Uterus (tissue), 3 donors: ENCODE measurements at regions not wholly inside any gene's neighbourhood (a gene's known extent, or its start where the extent isn't known, plus 50 kb on each side); places are given as distances from the start of the nearest gene placed in this dataset.

Experiments
- DNase-seq, 2 donors: peaks; one replicate each; pipeline ENCODE4 v3.0.0-alpha.2; 2019 to 2020
- H3K27ac ChIP-seq, 2 donors: fragments of 200-600 bp; sonication (generic); 1 replicate in 1 of 2; 2 replicates in 1 of 2; pipeline ENCODE4 v1.5.1; 2016 to 2018
- H3K27me3 ChIP-seq, 2 donors: fragments of 200-600 bp; sonication (generic); one replicate each; pipeline ENCODE4 v1.5.1; 2018 to 2019; ENCODE audit warnings: control low read depth in 1 of 2
- H3K36me3 ChIP-seq, 2 donors: fragments of 200-600 bp; sonication (generic); one replicate each; pipeline ENCODE4 v1.5.1; 2019; ENCODE audit warnings: control low read depth in 1 of 2
- H3K4me1 ChIP-seq, 2 donors: fragments of 200-600 bp; sonication (generic); one replicate each; pipeline ENCODE4 v1.5.1; 2018 to 2019; ENCODE audit warnings: control low read depth in 1 of 2
- H3K4me3 ChIP-seq, 2 donors: fragments of 200-600 bp; sonication (generic); 1 replicate in 1 of 2; 2 replicates in 1 of 2; pipeline ENCODE4 v1.5.1; 2018 to 2019; ENCODE audit warnings: mild to moderate bottlenecking in 1 of 2
- H3K9me3 ChIP-seq, 2 donors: fragments of 200-600 bp; sonication (generic); one replicate each; pipeline ENCODE4 v1.5.1; 2019; ENCODE audit warnings: control low read depth in 1 of 2
- CTCF ChIP-seq, 4 experiments: fragments of 200-600 bp in 2 of 4; fragments of 450-650 bp in 2 of 4; sonication (generic) in 2 of 4; IDR thresholded peaks; one replicate each; pipeline ENCODE4 v1.5.1; 2016 to 2019; ENCODE audit warnings: antibody characterized with exemption in 4 of 4, mild to moderate bottlenecking in 2 of 4, moderate library complexity in 1 of 4
- POLR2A ChIP-seq, 2 donors: fragments of 450-650 bp; IDR thresholded peaks; one replicate each; pipeline ENCODE4 v1.6.1; 2016; ENCODE audit warnings: antibody characterized with exemption in 2 of 2, mild to moderate bottlenecking in 1 of 2, moderate library complexity in 1 of 2
- intact Hi-C: fragments of 100-400 bp; cut with DNase I; formaldehyde crosslinking; loops from one replicate; pipeline ENCODE4 v1.15.1; 2023; ENCODE audit warnings: low total_unique reads
- donor health status: DM: yes; HTN: yes; CAD: no.

GRCh38 chr6:111938710-111939109, 65.5 kb upstream of the FYN start:
- no peak for DNase-seq
- no peak overlapping the region for H3K4me3 ChIP-seq
- H3K27ac ChIP-seq: no peak overlapping the region
- no peaks in the 10 kb centered on the region for H3K36me3 ChIP-seq
- no peaks in the 10 kb centered on the region for H3K27me3 ChIP-seq
- no peak for TF ChIP-seq POLR2A (IDR thresholded peaks at IDR 0.05)
- no peaks in the 10 kb centered on the region for H3K4me1 ChIP-seq
- intact Hi-C loops: no loop called here
- no peaks in the 10 kb centered on the region for H3K9me3 ChIP-seq

- no peak overlapping the region for H3K27ac ChIP-seq
- H3K36me3 ChIP-seq: no peaks in the 10 kb centered on the region
- intact Hi-C loops: no loop called here
- TF ChIP-seq POLR2A (IDR thresholded peaks at IDR 0.05) (no peak), CTCF (IDR thresholded peaks at IDR 0.05) (no peak)
- H3K4me3 ChIP-seq: no peak overlapping the region
- no peaks in the 10 kb centered on the region for H3K4me1 ChIP-seq
- no peak for DNase-seq
- H3K9me3 ChIP-seq: no peaks in the 10 kb centered on the region
- H3K27me3 ChIP-seq: no peaks in the 10 kb centered on the region
Measured at GRCh38 chr6:111939902-111940301, 66.7 kb upstream of the FYN start.

GRCh38 chr6:111940801-111941200, 67.5 kb upstream of the FYN start:
- TF ChIP-seq POLR2A (IDR thresholded peaks at IDR 0.05): no peak
- TF ChIP-seq CTCF (IDR thresholded peaks at IDR 0.05): no peak
- Histone ChIP-seq H3K36me3 (no peaks in the 10 kb centered on the region), H3K27ac (no peak overlapping the region), H3K27me3 (no peaks in the 10 kb centered on the region), H3K4me1 (no peaks in the 10 kb centered on the region), H3K9me3 (no peaks in the 10 kb centered on the region), H3K4me3 (no peak overlapping the region)
- intact Hi-C loops: no loop called here
- no peak for DNase-seq

- intact Hi-C loops: no loop called here
- H3K36me3 ChIP-seq: no peaks in the 10 kb centered on the region
- no peaks in the 10 kb centered on the region for H3K9me3 ChIP-seq
- no peaks in the 10 kb centered on the region for H3K4me1 ChIP-seq
- no peak overlapping the region for H3K4me3 ChIP-seq
- H3K27me3 ChIP-seq: no peaks in the 10 kb centered on the region
- no peak for TF ChIP-seq CTCF (IDR thresholded peaks at IDR 0.05)
- no peak for TF ChIP-seq POLR2A (IDR thresholded peaks at IDR 0.05)
- DNase-seq: no peak
- no peak overlapping the region for H3K27ac ChIP-seq
Measured at GRCh38 chr6:111941686-111942330, 68.6 kb upstream of the FYN start.

GRCh38 chr6:111942561-111942960, 69.3 kb upstream of the FYN start:
- no peak for TF ChIP-seq POLR2A (IDR thresholded peaks at IDR 0.05)
- no peak for TF ChIP-seq CTCF (IDR thresholded peaks at IDR 0.05)

GRCh38 chr6:111943266-111943665, 70.0 kb upstream of the FYN start:
- intact Hi-C loops: no loop called here
- TF ChIP-seq CTCF (IDR thresholded peaks at IDR 0.05): no peak
- no peak for TF ChIP-seq POLR2A (IDR thresholded peaks at IDR 0.05)
- H3K4me1 ChIP-seq: no peaks in the 10 kb centered on the region
- H3K27ac ChIP-seq: no peak overlapping the region
- no peak for DNase-seq
- H3K36me3 ChIP-seq: no peaks in the 10 kb centered on the region
- H3K9me3 ChIP-seq: no peaks in the 10 kb centered on the region
- no peaks in the 10 kb centered on the region for H3K27me3 ChIP-seq
- no peak overlapping the region for H3K4me3 ChIP-seq

More at GRCh38 chr6:111942561-111942960, 69.3 kb upstream of the FYN start:
- no peak overlapping the region for H3K4me3 ChIP-seq
- no peaks in the 10 kb centered on the region for H3K9me3 ChIP-seq
- intact Hi-C loops: no loop called here
- H3K27ac ChIP-seq: no peak overlapping the region
- no peaks in the 10 kb centered on the region for H3K4me1 ChIP-seq
- no peaks in the 10 kb centered on the region for H3K36me3 ChIP-seq
- no peak for DNase-seq
- no peaks in the 10 kb centered on the region for H3K27me3 ChIP-seq
